Hepatocyte (in vitro differentiated cells): ENCODE measurements at regions not wholly inside any gene's neighbourhood (a gene's known extent, or its start where the extent isn't known, plus 50 kb on each side); places are given as distances from the start of the nearest gene placed in this dataset.

ENCODE experiments used
- CTCF ChIP-seq: fragments of 200-600 bp; sonication (generic); IDR thresholded peaks from 2 replicates; pipeline ENCODE4 v1.5.1; 2016; ENCODE audit warnings: antibody characterized with exemption, mild to moderate bottlenecking; ENCODE audit not compliant: poor library complexity
- EZH2 ChIP-seq: fragments of 200-600 bp; sonication (generic); IDR thresholded peaks from 2 replicates; pipeline ENCODE4 v1.6.1; 2016; ENCODE audit warnings: antibody characterized with exemption, mild to moderate bottlenecking, borderline replicate concordance

- TF ChIP-seq CTCF (no peak), EZH2 (no peak)
Observed at GRCh38 chr7:132001146-132001545, 444.7 kb upstream of the PODXL start.
